ENCODE measurements at regions not wholly inside any gene's neighbourhood (a gene's known extent, or its start where the extent isn't known, plus 50 kb on each side); places are given as distances from the start of the nearest gene placed in this dataset.
"Not testable (repeated sequence)": the region's sequence is repeated elsewhere in the genome, so short reads cannot be mapped to it uniquely, and the experiment has no call there.

GRCh38 chr11:29458252-29458651 lies 558.6 kb downstream of the KCNA4 start:
- no peak for DNase-seq (ENCODE audit: low read depth in 2 of 2)
- TF ChIP-seq CTCF (IDR thresholded peaks at IDR 0.05; ENCODE audit: low read depth, low read length), result no peak
- H3K4me3 ChIP-seq (replicated peaks in 1 of 2; ENCODE audit: low read depth in 2 of 2, low read length in 2 of 2), result no peak overlapping the region

- DNase-seq (ENCODE audit: low read depth in 2 of 2), result peak; percentile 65 to 87
- TF ChIP-seq CTCF (IDR thresholded peaks at IDR 0.05; ENCODE audit: low read depth, low read length), result no peak
- H3K4me3 ChIP-seq (replicated peaks in 1 of 2; ENCODE audit: low read depth in 2 of 2, low read length in 2 of 2), result no peak overlapping the region
Observed at GRCh38 chr11:29452146-29452545, 564.7 kb downstream of the KCNA4 start.

- no peak overlapping the region for H3K4me3 ChIP-seq (replicated peaks in 1 of 2; ENCODE audit: low read depth in 2 of 2, low read length in 2 of 2)
- TF ChIP-seq CTCF (IDR thresholded peaks at IDR 0.05; ENCODE audit: low read depth, low read length), result no peak
- DNase-seq (ENCODE audit: low read depth in 2 of 2), result peak; percentile 16 to 29
Observed at GRCh38 chr11:29449281-29450074, 567.4 kb downstream of the KCNA4 start.

- TF ChIP-seq CTCF (IDR thresholded peaks at IDR 0.05; ENCODE audit: low read depth, low read length), result peak; percentile 91
- DNase-seq (ENCODE audit: low read depth in 2 of 2), result peak; percentile 64 to 69
- no peak overlapping the region for H3K4me3 ChIP-seq (replicated peaks in 1 of 2; ENCODE audit: low read depth in 2 of 2, low read length in 2 of 2)
Observed at GRCh38 chr11:29448246-29448877, 568.5 kb downstream of the KCNA4 start.

GRCh38 chr11:29447821-29448220 lies 569.0 kb downstream of the KCNA4 start:
- DNase-seq (ENCODE audit: low read depth in 2 of 2), result no peak
- TF ChIP-seq CTCF (IDR thresholded peaks at IDR 0.05; ENCODE audit: low read depth, low read length), result no peak
- no peak overlapping the region for H3K4me3 ChIP-seq (replicated peaks in 1 of 2; ENCODE audit: low read depth in 2 of 2, low read length in 2 of 2)

GRCh38 chr11:29446132-29446531 lies 570.7 kb downstream of the KCNA4 start:
- no peak overlapping the region for H3K4me3 ChIP-seq (replicated peaks in 1 of 2; ENCODE audit: low read depth in 2 of 2, low read length in 2 of 2)
- no peak for DNase-seq (ENCODE audit: low read depth in 2 of 2)
- no peak for TF ChIP-seq CTCF (IDR thresholded peaks at IDR 0.05; ENCODE audit: low read depth, low read length)

- not testable (repeated sequence) for DNase-seq (ENCODE audit: low read depth in 2 of 2); H3K4me3 ChIP-seq (replicated peaks in 1 of 2; ENCODE audit: low read depth in 2 of 2, low read length in 2 of 2)
Observed at GRCh38 chr11:29445191-29445590, 571.6 kb downstream of the KCNA4 start.
